ENCODE measurements at regions not wholly inside any gene's neighbourhood (a gene's known extent, or its start where the extent isn't known, plus 50 kb on each side); places are given as distances from the start of the nearest gene placed in this dataset.
"Not testable (repeated sequence)": the region's sequence is repeated elsewhere in the genome, so short reads cannot be mapped to it uniquely, and the experiment has no call there.

DNA sequence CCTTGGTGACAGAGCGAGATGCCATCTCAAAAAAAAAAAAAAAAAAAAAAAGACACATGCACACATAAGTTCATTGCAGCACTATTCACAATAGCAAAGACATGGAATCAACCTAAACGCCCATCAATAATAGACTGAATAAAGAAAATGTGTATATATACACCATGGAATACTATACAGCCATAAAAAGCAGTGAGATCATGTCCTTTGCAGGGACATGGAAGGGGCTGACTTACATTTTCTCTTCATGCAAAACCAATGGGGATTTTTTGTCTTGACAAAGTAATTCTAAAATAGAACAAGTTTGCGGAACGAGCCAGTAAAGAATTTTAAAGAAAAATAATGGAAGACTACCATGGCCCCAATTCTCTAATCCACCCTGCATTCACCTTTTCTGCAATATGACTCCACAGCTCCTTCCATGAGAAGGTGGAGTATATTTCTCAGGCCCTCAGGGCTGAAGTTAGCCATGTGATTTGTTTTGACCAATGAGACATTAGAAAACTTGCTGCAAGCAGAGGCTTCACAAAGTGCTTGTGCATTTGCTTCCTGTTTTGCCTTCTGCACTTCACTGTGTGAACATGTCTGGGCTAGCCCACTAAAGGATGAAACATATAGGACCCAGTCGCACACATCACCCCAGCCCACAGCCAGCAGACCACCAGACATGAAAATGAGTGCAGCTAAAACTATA, 78.8 kb upstream of the NR5A2 start:
- TF ChIP-seq, protein P1, sequence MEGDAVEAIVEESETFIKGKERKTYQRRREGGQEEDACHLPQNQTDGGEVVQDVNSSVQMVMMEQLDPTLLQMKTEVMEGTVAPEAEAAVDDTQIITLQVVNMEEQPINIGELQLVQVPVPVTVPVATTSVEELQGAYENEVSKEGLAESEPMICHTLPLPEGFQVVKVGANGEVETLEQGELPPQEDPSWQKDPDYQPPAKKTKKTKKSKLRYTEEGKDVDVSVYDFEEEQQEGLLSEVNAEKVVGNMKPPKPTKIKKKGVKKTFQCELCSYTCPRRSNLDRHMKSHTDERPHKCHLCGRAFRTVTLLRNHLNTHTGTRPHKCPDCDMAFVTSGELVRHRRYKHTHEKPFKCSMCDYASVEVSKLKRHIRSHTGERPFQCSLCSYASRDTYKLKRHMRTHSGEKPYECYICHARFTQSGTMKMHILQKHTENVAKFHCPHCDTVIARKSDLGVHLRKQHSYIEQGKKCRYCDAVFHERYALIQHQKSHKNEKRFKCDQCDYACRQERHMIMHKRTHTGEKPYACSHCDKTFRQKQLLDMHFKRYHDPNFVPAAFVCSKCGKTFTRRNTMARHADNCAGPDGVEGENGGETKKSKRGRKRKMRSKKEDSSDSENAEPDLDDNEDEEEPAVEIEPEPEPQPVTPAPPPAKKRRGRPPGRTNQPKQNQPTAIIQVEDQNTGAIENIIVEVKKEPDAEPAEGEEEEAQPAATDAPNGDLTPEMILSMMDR (IDR thresholded peaks at IDR 0.05; ENCODE audit: insufficient read depth, low read length, poor library complexity, severe bottlenecking): no peak
- no peaks in the 10 kb centered on the region; the same call in 1 of the 2 replicates for H3K27me3 ChIP-seq (replicated peaks; ENCODE audit: control insufficient read depth, insufficient read depth, low read length)
- no peak for DNase-seq (ENCODE audit: extremely low read depth, insufficient read length)
- H3K36me3 ChIP-seq (ENCODE audit: control insufficient read depth, insufficient read depth, low read length): no peaks in the 10 kb centered on the region
- H3K4me3 ChIP-seq (replicated peaks; ENCODE audit: low read depth, low read length): no peak overlapping the region

GRCh38 chr1:199951005-199951404, 76.5 kb upstream of the NR5A2 start:
- H3K27me3 ChIP-seq (replicated peaks; ENCODE audit: control insufficient read depth, insufficient read depth, low read length); DNase-seq (ENCODE audit: extremely low read depth, insufficient read length); H3K4me3 ChIP-seq (replicated peaks; ENCODE audit: low read depth, low read length); H3K36me3 ChIP-seq (ENCODE audit: control insufficient read depth, insufficient read depth, low read length): not testable (repeated sequence)

DNA sequence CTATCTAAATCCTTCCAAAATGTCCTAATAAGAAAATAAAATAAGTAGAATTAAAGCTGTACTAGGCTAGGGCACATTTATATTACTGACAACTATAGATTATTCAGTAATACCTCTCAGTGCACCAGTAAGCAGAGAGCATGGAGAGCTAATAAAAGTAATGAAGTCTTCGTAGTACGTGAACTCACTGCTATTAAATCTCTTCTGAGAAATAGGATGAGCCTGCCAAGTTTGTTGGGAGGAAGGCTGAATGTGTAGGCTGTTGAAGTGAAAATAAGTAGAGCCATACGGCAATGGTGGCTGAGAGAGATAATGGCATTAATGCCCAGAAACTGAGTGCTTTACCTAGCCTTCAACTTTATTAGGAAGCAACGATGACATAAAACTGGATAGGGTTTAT, 73.9 kb upstream of the NR5A2 start:
- DNase-seq (ENCODE audit: extremely low read depth, insufficient read length): no peak
- H3K27me3 ChIP-seq (replicated peaks; ENCODE audit: control insufficient read depth, insufficient read depth, low read length): no peaks in the 10 kb centered on the region; the same call in 1 of the 2 replicates
- no peaks in the 10 kb centered on the region for H3K36me3 ChIP-seq (ENCODE audit: control insufficient read depth, insufficient read depth, low read length)
- H3K4me3 ChIP-seq (replicated peaks; ENCODE audit: low read depth, low read length): no peak overlapping the region
- TF ChIP-seq, protein P1 (IDR thresholded peaks at IDR 0.05; ENCODE audit: insufficient read depth, low read length, poor library complexity, severe bottlenecking): no peak

GRCh38 chr1:199954699-199955098, 72.8 kb upstream of the NR5A2 start:
- no peak for DNase-seq (ENCODE audit: extremely low read depth, insufficient read length)
- Histone ChIP-seq H3K36me3 (ENCODE audit: control insufficient read depth, insufficient read depth, low read length) (no peaks in the 10 kb centered on the region), H3K4me3 (replicated peaks; ENCODE audit: low read depth, low read length) (no peak overlapping the region), H3K27me3 (replicated peaks; ENCODE audit: control insufficient read depth, insufficient read depth, low read length) (no peaks in the 10 kb centered on the region; the same call in 1 of the 2 replicates)
- TF ChIP-seq, protein P1 (IDR thresholded peaks at IDR 0.05; ENCODE audit: insufficient read depth, low read length, poor library complexity, severe bottlenecking): peak; percentile 67

GRCh38 chr1:199955235-199955634, 72.3 kb upstream of the NR5A2 start:
- Histone ChIP-seq H3K36me3 (ENCODE audit: control insufficient read depth, insufficient read depth, low read length) (no peaks in the 10 kb centered on the region), H3K27me3 (replicated peaks; ENCODE audit: control insufficient read depth, insufficient read depth, low read length) (no peaks in the 10 kb centered on the region; the same call in 1 of the 2 replicates), H3K4me3 (replicated peaks; ENCODE audit: low read depth, low read length) (no peak overlapping the region)
- DNase-seq (ENCODE audit: extremely low read depth, insufficient read length): no peak
- TF ChIP-seq, protein P1 (IDR thresholded peaks at IDR 0.05; ENCODE audit: insufficient read depth, low read length, poor library complexity, severe bottlenecking): no peak

DNA sequence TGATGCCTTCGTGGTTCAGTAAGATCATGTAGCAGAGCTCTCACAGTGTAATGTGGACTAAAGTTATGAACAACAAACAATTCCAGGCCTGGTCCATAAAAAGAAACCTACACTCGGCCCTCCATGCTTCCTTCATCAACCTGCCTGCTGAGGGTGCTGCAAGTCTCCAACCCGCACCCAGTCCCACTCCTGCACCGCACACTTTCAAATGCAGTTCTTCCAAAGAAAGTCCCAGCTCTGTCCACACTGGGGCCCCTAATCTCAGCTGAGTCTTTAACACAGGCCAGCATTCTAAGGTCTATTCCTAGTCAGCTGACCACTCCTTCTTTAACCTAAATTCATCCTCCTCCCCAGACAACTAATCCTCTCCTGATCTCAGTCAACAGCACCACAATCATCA, 71.5 kb upstream of the NR5A2 start:
- no peak for DNase-seq (ENCODE audit: extremely low read depth, insufficient read length)
- H3K27me3 ChIP-seq (replicated peaks; ENCODE audit: control insufficient read depth, insufficient read depth, low read length): no peaks in the 10 kb centered on the region; the same call in 1 of the 2 replicates
- no peaks in the 10 kb centered on the region for H3K36me3 ChIP-seq (ENCODE audit: control insufficient read depth, insufficient read depth, low read length)
- H3K4me3 ChIP-seq (replicated peaks; ENCODE audit: low read depth, low read length): no peak overlapping the region
- TF ChIP-seq, protein P1 (IDR thresholded peaks at IDR 0.05; ENCODE audit: insufficient read depth, low read length, poor library complexity, severe bottlenecking): no peak

Data from GM06990 (cell line).